Left hindlimb (tissue), 1 donor: ENCODE measurements at regions not wholly inside any gene's neighbourhood (a gene's known extent, or its start where the extent isn't known, plus 50 kb on each side); places are given as distances from the start of the nearest gene placed in this dataset.

Source experiments
- DNase-seq: peaks from one replicate; pipeline ENCODE4 v3.0.0-alpha.2; 2018

GRCh38 chr4:115883231-115883630 is 769.8 kb upstream of the NDST4 start:
- no peak for DNase-seq

GRCh38 chr4:115873048-115873447 is 759.6 kb upstream of the NDST4 start:
- no peak for DNase-seq

GRCh38 chr4:115871596-115871995 is 758.2 kb upstream of the NDST4 start:
- no peak for DNase-seq

GRCh38 chr4:115866364-115866896 is 753.0 kb upstream of the NDST4 start:
- no peak for DNase-seq

GRCh38 chr4:115865736-115866135 is 752.3 kb upstream of the NDST4 start:
- DNase-seq = peak; percentile 30

GRCh38 chr4:115852767-115853091 is 739.3 kb upstream of the NDST4 start:
- no peak for DNase-seq

GRCh38 chr4:115851918-115852766 is 738.7 kb upstream of the NDST4 start:
- DNase-seq = no peak

GRCh38 chr4:115850799-115851509 is 737.5 kb upstream of the NDST4 start:
- no peak for DNase-seq

GRCh38 chr4:115844180-115844579 is 730.8 kb upstream of the NDST4 start:
- DNase-seq = no peak

GRCh38 chr4:115841871-115842270 is 728.5 kb upstream of the NDST4 start:
- no peak for DNase-seq

GRCh38 chr4:115834441-115834840 is 721.0 kb upstream of the NDST4 start:
- DNase-seq = no peak

GRCh38 chr4:115824630-115825029 is 711.2 kb upstream of the NDST4 start:
- no peak for DNase-seq

- DNase-seq = no peak
These were observed 690.4 kb upstream of the NDST4 start for GRCh38 chr4:115803825-115804224.

- no peak for DNase-seq
These were observed 677.4 kb upstream of the NDST4 start for GRCh38 chr4:115790812-115791211.

GRCh38 chr4:115781528-115782146 is 668.2 kb upstream of the NDST4 start:
- no peak for DNase-seq

- no peak for DNase-seq
These were observed 667.4 kb upstream of the NDST4 start for GRCh38 chr4:115780835-115781234.

- DNase-seq = no peak
These were observed 666.8 kb upstream of the NDST4 start for GRCh38 chr4:115780268-115780667.

- no peak for DNase-seq
These were observed 656.7 kb upstream of the NDST4 start for GRCh38 chr4:115770046-115770543.

GRCh38 chr4:115769396-115769795 is 656.0 kb upstream of the NDST4 start:
- no peak for DNase-seq

GRCh38 chr4:115763051-115763450 is 649.6 kb upstream of the NDST4 start:
- no peak for DNase-seq

- no peak for DNase-seq
These were observed 645.8 kb upstream of the NDST4 start for GRCh38 chr4:115759231-115759630.

- DNase-seq = no peak
These were observed 636.0 kb upstream of the NDST4 start for GRCh38 chr4:115749404-115749803.

- no peak for DNase-seq
These were observed 627.4 kb upstream of the NDST4 start for GRCh38 chr4:115740806-115741205.
